COLO668 (cell line): ENCODE measurements at regions not wholly inside any gene's neighbourhood (a gene's known extent, or its start where the extent isn't known, plus 50 kb on each side); places are given as distances from the start of the nearest gene placed in this dataset.
"Not testable (repeated sequence)": the region's sequence is repeated elsewhere in the genome, so short reads cannot be mapped to it uniquely, and the experiment has no call there.

Experiments
- DNase-seq: peaks from one replicate; lab custom pipeline; 2025; ENCODE audit not compliant: unreplicated experiment; lab: John Stamatoyannopoulos, UW

GRCh38 chr1:176396604-176397395, 66.2 kb upstream of the PAPPA2 start:
- not testable (repeated sequence) for DNase-seq

- no peak for DNase-seq
Measured at GRCh38 chr1:176391621-176392020, 71.4 kb upstream of the PAPPA2 start.

GRCh38 chr1:176384841-176385240, 78.1 kb upstream of the PAPPA2 start:
- no peak for DNase-seq

GRCh38 chr1:176382163-176382562, 80.8 kb upstream of the PAPPA2 start:
- no peak for DNase-seq

GRCh38 chr1:176379626-176380339, 83.2 kb upstream of the PAPPA2 start:
- no peak for DNase-seq

- DNase-seq = peak; percentile 80
Measured at GRCh38 chr1:176374967-176375569, 87.9 kb upstream of the PAPPA2 start.

GRCh38 chr1:176364236-176364905, 98.6 kb upstream of the PAPPA2 start:
- no peak for DNase-seq

- not testable (repeated sequence) for DNase-seq
Measured at GRCh38 chr1:176349135-176349715, 113.8 kb upstream of the PAPPA2 start.

GRCh38 chr1:176341656-176342055, 121.3 kb upstream of the PAPPA2 start:
- no peak for DNase-seq

GRCh38 chr1:176338877-176339276, 124.1 kb upstream of the PAPPA2 start:
- DNase-seq = no peak

- no peak for DNase-seq
Measured at GRCh38 chr1:176330782-176331181, 123.7 kb upstream of the COP1 start.

- no peak for DNase-seq
Measured at GRCh38 chr1:176325664-176326063, 118.6 kb upstream of the COP1 start.

GRCh38 chr1:176323472-176323871, 116.4 kb upstream of the COP1 start:
- no peak for DNase-seq

- no peak for DNase-seq
Measured at GRCh38 chr1:176315519-176316220, 108.6 kb upstream of the COP1 start.

- DNase-seq = not testable (repeated sequence)
Measured at GRCh38 chr1:176296602-176297001, 89.5 kb upstream of the COP1 start.

- DNase-seq = no peak
Measured at GRCh38 chr1:176285996-176286395, 78.9 kb upstream of the COP1 start.

- no peak for DNase-seq
Measured at GRCh38 chr1:176271572-176271971, 64.5 kb upstream of the COP1 start.
